ENCODE measurements at regions not wholly inside any gene's neighbourhood (a gene's known extent, or its start where the extent isn't known, plus 50 kb on each side); places are given as distances from the start of the nearest gene placed in this dataset.

GRCh38 chr5:60092671-60093422 lies 199.3 kb upstream of the PDE4D start:
- no peaks in the 10 kb centered on the region for H3K27me3 Mint-ChIP-seq (ENCODE audit: low read depth)
- H3K4me1 Mint-ChIP-seq = no peaks in the 10 kb centered on the region
- H3K4me3 Mint-ChIP-seq = no peak overlapping the region
- H3K9me3 Mint-ChIP-seq = peaks cover 7% of the 10 kb centered on the region
- no peak overlapping the region for H3K27ac Mint-ChIP-seq
- TF ChIP-seq CTCF (IDR thresholded peaks at IDR 0.05; ENCODE audit: unreplicated experiment in 3 of 3) = no peak
- H3K36me3 Mint-ChIP-seq (ENCODE audit: low read depth) = no peaks in the 10 kb centered on the region

- H3K4me3 Mint-ChIP-seq = no peak overlapping the region
- no peaks in the 10 kb centered on the region for H3K27me3 Mint-ChIP-seq (ENCODE audit: low read depth)
- H3K36me3 Mint-ChIP-seq (ENCODE audit: low read depth) = no peaks in the 10 kb centered on the region
- H3K9me3 Mint-ChIP-seq = peaks cover 21% of the 10 kb centered on the region
- H3K27ac Mint-ChIP-seq = no peak overlapping the region
- TF ChIP-seq CTCF (IDR thresholded peaks at IDR 0.05; ENCODE audit: unreplicated experiment in 3 of 3) = no peak
- H3K4me1 Mint-ChIP-seq = no peaks in the 10 kb centered on the region
Measured at GRCh38 chr5:60086583-60086982, 193.1 kb upstream of the PDE4D start.

GRCh38 chr5:60084226-60084625 lies 190.7 kb upstream of the PDE4D start:
- H3K4me1 Mint-ChIP-seq = no peaks in the 10 kb centered on the region
- no peak overlapping the region for H3K27ac Mint-ChIP-seq
- TF ChIP-seq CTCF (IDR thresholded peaks at IDR 0.05; ENCODE audit: unreplicated experiment in 3 of 3) = no peak
- H3K4me3 Mint-ChIP-seq = no peak overlapping the region
- H3K27me3 Mint-ChIP-seq (ENCODE audit: low read depth) = no peaks in the 10 kb centered on the region
- peaks cover 32% of the 10 kb centered on the region for H3K9me3 Mint-ChIP-seq
- no peaks in the 10 kb centered on the region for H3K36me3 Mint-ChIP-seq (ENCODE audit: low read depth)

GRCh38 chr5:60077292-60077691 lies 183.8 kb upstream of the PDE4D start:
- H3K36me3 Mint-ChIP-seq (ENCODE audit: low read depth) = no peaks in the 10 kb centered on the region
- no peak overlapping the region for H3K27ac Mint-ChIP-seq
- H3K27me3 Mint-ChIP-seq (ENCODE audit: low read depth) = no peaks in the 10 kb centered on the region
- TF ChIP-seq CTCF (IDR thresholded peaks at IDR 0.05; ENCODE audit: unreplicated experiment in 3 of 3) = no peak
- H3K4me3 Mint-ChIP-seq = no peak overlapping the region
- no peaks in the 10 kb centered on the region for H3K4me1 Mint-ChIP-seq
- H3K9me3 Mint-ChIP-seq = peaks cover 44% of the 10 kb centered on the region

GRCh38 chr5:60076746-60077145 lies 183.2 kb upstream of the PDE4D start:
- TF ChIP-seq CTCF (IDR thresholded peaks at IDR 0.05; ENCODE audit: unreplicated experiment in 3 of 3) = no peak
- peaks cover 39% of the 10 kb centered on the region for H3K9me3 Mint-ChIP-seq

GRCh38 chr5:60066502-60066901 lies 173.0 kb upstream of the PDE4D start:
- H3K27me3 Mint-ChIP-seq (ENCODE audit: low read depth) = no peaks in the 10 kb centered on the region
- H3K36me3 Mint-ChIP-seq (ENCODE audit: low read depth) = no peaks in the 10 kb centered on the region
- H3K9me3 Mint-ChIP-seq = no peaks in the 10 kb centered on the region
- H3K4me1 Mint-ChIP-seq = no peaks in the 10 kb centered on the region
- H3K4me3 Mint-ChIP-seq = no peak overlapping the region
- H3K27ac Mint-ChIP-seq = no peak overlapping the region
- no peak for TF ChIP-seq CTCF (IDR thresholded peaks at IDR 0.05; ENCODE audit: unreplicated experiment in 3 of 3)

More at GRCh38 chr5:60076746-60077145, 183.2 kb upstream of the PDE4D start:
- H3K27me3 Mint-ChIP-seq (ENCODE audit: low read depth) = no peaks in the 10 kb centered on the region
- no peak overlapping the region for H3K4me3 Mint-ChIP-seq
- H3K4me1 Mint-ChIP-seq = no peaks in the 10 kb centered on the region
- H3K27ac Mint-ChIP-seq = no peak overlapping the region
- no peaks in the 10 kb centered on the region for H3K36me3 Mint-ChIP-seq (ENCODE audit: low read depth)
